BLaER1 treated with 17β-estradiol and CSF1 and Interleukin-3, amounts not matched to agents 10 nM and 100 nM (cell line): ENCODE measurements at regions not wholly inside any gene's neighbourhood (a gene's known extent, or its start where the extent isn't known, plus 50 kb on each side); places are given as distances from the start of the nearest gene placed in this dataset.

ENCODE experiments used
- H3K27ac ChIP-seq, 11 experiments: shearing (Covaris generic); formaldehyde crosslinking; 2 replicates each; pipeline ENCODE4 v1.8.1; 2022
- H3K27me3 ChIP-seq, 11 experiments: shearing (Covaris generic); formaldehyde crosslinking; 2 replicates each; pipeline ENCODE4 v1.8.1; 2022
- H3K36me3 ChIP-seq, 11 experiments: shearing (Covaris generic); formaldehyde crosslinking; 2 replicates each; pipeline ENCODE4 v1.8.1; 2022
- H3K4me1 ChIP-seq, 10 experiments: shearing (Covaris generic); formaldehyde crosslinking; 2 replicates each; pipeline ENCODE4 v1.8.1; 2022
- H3K4me2 ChIP-seq, 11 experiments: shearing (Covaris generic); formaldehyde crosslinking; 2 replicates each; pipeline ENCODE4 v1.8.1; 2022
- H3K4me3 ChIP-seq, 10 experiments: shearing (Covaris generic); formaldehyde crosslinking; 2 replicates each; pipeline ENCODE4 v1.8.1; 2022
- H3K9ac ChIP-seq, 11 experiments: shearing (Covaris generic); formaldehyde crosslinking; 2 replicates each; pipeline ENCODE4 v1.8.1; 2022
- H3K9me3 ChIP-seq, 11 experiments: shearing (Covaris generic); formaldehyde crosslinking; replicated peaks in 1 of 11; 2 replicates each; pipeline ENCODE4 v1.8.1; 2022
- H4K20me1 ChIP-seq, 11 experiments: shearing (Covaris generic); formaldehyde crosslinking; 2 replicates each; pipeline ENCODE4 v1.8.1; 2022
- Cebpa-rat ChIP-seq, 11 experiments: shearing (Covaris generic); IDR thresholded peaks; 2 replicates each; pipeline ENCODE4 v1.8.1; 2022

GRCh38 chr3:96361241-96361640 lies 453.2 kb upstream of the EPHA6 start:
- H3K9me3 ChIP-seq: no peaks in the 10 kb centered on the region
- no peak for TF ChIP-seq Cebpa-rat (IDR thresholded peaks at IDR 0.05)

GRCh38 chr3:96370637-96371036 lies 443.8 kb upstream of the EPHA6 start:
- Histone ChIP-seq H3K4me2 (no peak overlapping the region), H3K36me3 (no peaks in the 10 kb centered on the region), H3K9ac (no peak overlapping the region), H3K27me3 (no peaks in the 10 kb centered on the region), H3K9me3 (no peaks in the 10 kb centered on the region), H3K4me3 (no peak overlapping the region), H3K27ac (no peak overlapping the region), H3K4me1 (no peaks in the 10 kb centered on the region), H4K20me1 (no peaks in the 10 kb centered on the region)
- no peak for TF ChIP-seq Cebpa-rat (IDR thresholded peaks at IDR 0.05)

More at GRCh38 chr3:96361241-96361640, 453.2 kb upstream of the EPHA6 start:
- Histone ChIP-seq H3K4me2 (no peak overlapping the region), H3K4me1 (no peaks in the 10 kb centered on the region), H3K36me3 (no peaks in the 10 kb centered on the region), H4K20me1 (no peaks in the 10 kb centered on the region), H3K27me3 (no peaks in the 10 kb centered on the region), H3K4me3 (no peak overlapping the region), H3K9ac (no peak overlapping the region), H3K27ac (no peak overlapping the region)

GRCh38 chr3:96410006-96410730 lies 404.2 kb upstream of the EPHA6 start:
- Histone ChIP-seq H3K36me3 (no peaks in the 10 kb centered on the region), H3K9me3 (peaks cover 9 to 18% (median 13%) of the 10 kb centered on the region in 11 experiments), H3K27ac (no peak overlapping the region), H3K4me2 (no peak overlapping the region), H3K4me1 (no peaks in the 10 kb centered on the region), H3K27me3 (no peaks in the 10 kb centered on the region), H4K20me1 (no peaks in the 10 kb centered on the region), H3K9ac (no peak overlapping the region), H3K4me3 (no peak overlapping the region)
- no peak for TF ChIP-seq Cebpa-rat (IDR thresholded peaks at IDR 0.05)

GRCh38 chr3:96416549-96417255 lies 397.7 kb upstream of the EPHA6 start:
- Histone ChIP-seq H3K27ac (no peak overlapping the region), H3K36me3 (no peaks in the 10 kb centered on the region), H3K9me3 (no peaks in the 10 kb centered on the region), H4K20me1 (no peaks in the 10 kb centered on the region), H3K4me3 (no peak overlapping the region), H3K4me2 (no peak overlapping the region), H3K27me3 (no peaks in the 10 kb centered on the region), H3K4me1 (peaks cover 0 to 8% (median 0%) of the 10 kb centered on the region in 10 experiments; a peak in 1 of 20 replicates), H3K9ac (no peak overlapping the region)
- TF ChIP-seq Cebpa-rat (IDR thresholded peaks at IDR 0.05): no peak

GRCh38 chr3:96428097-96428496 lies 386.3 kb upstream of the EPHA6 start:
- no peaks in the 10 kb centered on the region for H3K9me3 ChIP-seq
- no peak for TF ChIP-seq Cebpa-rat (IDR thresholded peaks at IDR 0.05)
- no peak overlapping the region for H3K4me2 ChIP-seq

GRCh38 chr3:96430079-96430478 lies 384.3 kb upstream of the EPHA6 start:
- Histone ChIP-seq H3K9me3 (no peaks in the 10 kb centered on the region), H3K4me3 (no peak overlapping the region), H4K20me1 (no peaks in the 10 kb centered on the region), H3K27me3 (no peaks in the 10 kb centered on the region), H3K9ac (no peak overlapping the region), H3K4me1 (no peaks in the 10 kb centered on the region), H3K4me2 (no peak overlapping the region), H3K36me3 (no peaks in the 10 kb centered on the region), H3K27ac (no peak overlapping the region)
- no peak for TF ChIP-seq Cebpa-rat (IDR thresholded peaks at IDR 0.05)

More at GRCh38 chr3:96428097-96428496, 386.3 kb upstream of the EPHA6 start:
- Histone ChIP-seq H3K4me3 (no peak overlapping the region), H3K36me3 (no peaks in the 10 kb centered on the region), H4K20me1 (no peaks in the 10 kb centered on the region), H3K27ac (no peak overlapping the region), H3K27me3 (no peaks in the 10 kb centered on the region), H3K4me1 (no peaks in the 10 kb centered on the region), H3K9ac (no peak overlapping the region)

GRCh38 chr3:96434651-96435050 lies 379.7 kb upstream of the EPHA6 start:
- Histone ChIP-seq H3K27ac (no peak overlapping the region), H3K9ac (no peak overlapping the region), H3K9me3 (peaks cover 0 to 14% (median 3%) of the 10 kb centered on the region in 11 experiments; a peak in 7 of 22 replicates), H3K4me2 (no peak overlapping the region), H3K4me1 (no peaks in the 10 kb centered on the region), H4K20me1 (no peaks in the 10 kb centered on the region), H3K27me3 (no peaks in the 10 kb centered on the region), H3K4me3 (no peak overlapping the region), H3K36me3 (no peaks in the 10 kb centered on the region)
- TF ChIP-seq Cebpa-rat (IDR thresholded peaks at IDR 0.05): no peak

- H3K27me3 ChIP-seq: no peaks in the 10 kb centered on the region
- H3K4me1 ChIP-seq: no peaks in the 10 kb centered on the region
- no peak overlapping the region for H3K4me2 ChIP-seq
- no peaks in the 10 kb centered on the region for H4K20me1 ChIP-seq
- no peak overlapping the region for H3K27ac ChIP-seq
- no peak overlapping the region for H3K9ac ChIP-seq
- no peaks in the 10 kb centered on the region for H3K36me3 ChIP-seq
- no peak for TF ChIP-seq Cebpa-rat (IDR thresholded peaks at IDR 0.05)
- H3K4me3 ChIP-seq: no peak overlapping the region
- H3K9me3 ChIP-seq: no peaks in the 10 kb centered on the region
These were observed 365.0 kb upstream of the EPHA6 start for GRCh38 chr3:96449346-96449745.

GRCh38 chr3:96449803-96450202 lies 364.6 kb upstream of the EPHA6 start:
- H3K4me2 ChIP-seq: no peak overlapping the region
- no peaks in the 10 kb centered on the region for H3K27me3 ChIP-seq
- H3K9me3 ChIP-seq: no peaks in the 10 kb centered on the region
- no peaks in the 10 kb centered on the region for H3K36me3 ChIP-seq
- H4K20me1 ChIP-seq: no peaks in the 10 kb centered on the region
- no peak overlapping the region for H3K27ac ChIP-seq
- no peak overlapping the region for H3K9ac ChIP-seq
- no peak for TF ChIP-seq Cebpa-rat (IDR thresholded peaks at IDR 0.05)
- no peak overlapping the region for H3K4me3 ChIP-seq
- no peaks in the 10 kb centered on the region for H3K4me1 ChIP-seq

GRCh38 chr3:96450699-96451098 lies 363.7 kb upstream of the EPHA6 start:
- Histone ChIP-seq H3K27ac (no peak overlapping the region), H4K20me1 (no peaks in the 10 kb centered on the region), H3K9me3 (no peaks in the 10 kb centered on the region), H3K4me1 (no peaks in the 10 kb centered on the region), H3K4me3 (no peak overlapping the region), H3K36me3 (no peaks in the 10 kb centered on the region), H3K9ac (no peak overlapping the region), H3K27me3 (no peaks in the 10 kb centered on the region), H3K4me2 (no peak overlapping the region)
- no peak for TF ChIP-seq Cebpa-rat (IDR thresholded peaks at IDR 0.05)
